ENCODE measurements at regions not wholly inside any gene's neighbourhood (a gene's known extent, or its start where the extent isn't known, plus 50 kb on each side); places are given as distances from the start of the nearest gene placed in this dataset.

GRCh38 chr2:139354518-139354917 lies 574.3 kb upstream of the NXPH2 start:
- Histone ChIP-seq H3K4me2 (ENCODE audit: low read length) (no peak overlapping the region), H3K27me3 (ENCODE audit: low read length) (no peaks in the 10 kb centered on the region), H3K9me3 (ENCODE audit: low read length) (no peaks in the 10 kb centered on the region), H3K9me2 (replicated peaks; ENCODE audit: low read length) (no peaks in the 10 kb centered on the region), H3K4me1 (ENCODE audit: insufficient read depth, low read length) (no peaks in the 10 kb centered on the region), H2AFZ (ENCODE audit: low read length) (no peak overlapping the region), H3F3A (ENCODE audit: low read length, unreplicated experiment) (no peaks in the 10 kb centered on the region), H4K20me1 (ENCODE audit: low read length) (no peaks in the 10 kb centered on the region), H3K36me3 (ENCODE audit: low read depth, low read length) (no peaks in the 10 kb centered on the region), H3K27ac (ENCODE audit: low read length) (no peak overlapping the region), H3K4me3 (ENCODE audit: low read length) (no peak overlapping the region), H3K9ac (ENCODE audit: low read length) (no peak overlapping the region), H3K79me2 (ENCODE audit: low read length) (no peaks in the 10 kb centered on the region)
- ChIA-PET POLR2A (ENCODE audit: unreplicated experiment) (no interaction called here), CTCF (no interaction called here)
- DNase-seq: no peak
- no peak for TF ChIP-seq EZH2phosphoT487 (IDR thresholded peaks at IDR 0.05; ENCODE audit: borderline replicate concordance, low read length)
- no peak for TF ChIP-seq CTCF (conservative IDR thresholded peaks at IDR 0.05; ENCODE audit: low read depth, low read length)
- no peak for TF ChIP-seq EZH2 (IDR thresholded peaks at IDR 0.05; ENCODE audit: low read length, unreplicated experiment)
- intact Hi-C loops (cut with micrococcal nuclease): loop anchor here (10.0 kb wide), 1 partner anchor 320 kb away; no protein-coding TSS in a partner anchor
- BruUV-seq (replicated peaks): no TSS peak
- no peak for ATAC-seq

- Histone ChIP-seq H3K4me2 (ENCODE audit: low read length) (no peak overlapping the region), H3K27me3 (ENCODE audit: low read length) (no peaks in the 10 kb centered on the region), H3K36me3 (ENCODE audit: low read depth, low read length) (no peaks in the 10 kb centered on the region), H3K4me3 (ENCODE audit: low read length) (no peak overlapping the region), H2AFZ (ENCODE audit: low read length) (no peak overlapping the region), H3K9me3 (ENCODE audit: low read length) (no peaks in the 10 kb centered on the region), H4K20me1 (ENCODE audit: low read length) (no peaks in the 10 kb centered on the region), H3K79me2 (ENCODE audit: low read length) (no peaks in the 10 kb centered on the region), H3F3A (ENCODE audit: low read length, unreplicated experiment) (no peaks in the 10 kb centered on the region), H3K27ac (ENCODE audit: low read length) (no peak overlapping the region), H3K9me2 (replicated peaks; ENCODE audit: low read length) (no peaks in the 10 kb centered on the region), H3K4me1 (ENCODE audit: insufficient read depth, low read length) (no peaks in the 10 kb centered on the region), H3K9ac (ENCODE audit: low read length) (no peak overlapping the region)
- ChIA-PET POLR2A (ENCODE audit: unreplicated experiment) (no interaction called here), CTCF (no interaction called here)
- ATAC-seq: no peak
- no peak for DNase-seq
- no TSS peak for BruUV-seq (replicated peaks)
- intact Hi-C loops (cut with micrococcal nuclease): loop anchor here (10.0 kb wide), 1 partner anchor 319 kb away; no protein-coding TSS in a partner anchor
- no peak for TF ChIP-seq EZH2 (IDR thresholded peaks at IDR 0.05; ENCODE audit: low read length, unreplicated experiment)
- no peak for TF ChIP-seq CTCF (conservative IDR thresholded peaks at IDR 0.05; ENCODE audit: low read depth, low read length)
- TF ChIP-seq EZH2phosphoT487 (IDR thresholded peaks at IDR 0.05; ENCODE audit: borderline replicate concordance, low read length): no peak
Measured at GRCh38 chr2:139353874-139354273, 573.7 kb upstream of the NXPH2 start.

GRCh38 chr2:139317259-139317658 lies 537.1 kb upstream of the NXPH2 start:
- H3K36me3 ChIP-seq (ENCODE audit: low read depth, low read length): no peaks in the 10 kb centered on the region
- POLR2A ChIA-PET (ENCODE audit: unreplicated experiment): no interaction called here
- H3K4me2 ChIP-seq (ENCODE audit: low read length): no peak overlapping the region
- H4K20me1 ChIP-seq (ENCODE audit: low read length): no peaks in the 10 kb centered on the region
- intact Hi-C loops (cut with micrococcal nuclease): no loop called here
- H3K79me2 ChIP-seq (ENCODE audit: low read length): no peaks in the 10 kb centered on the region
- TF ChIP-seq EZH2phosphoT487 (IDR thresholded peaks at IDR 0.05; ENCODE audit: borderline replicate concordance, low read length): no peak
- TF ChIP-seq EZH2 (IDR thresholded peaks at IDR 0.05; ENCODE audit: low read length, unreplicated experiment): no peak
- no peak for TF ChIP-seq CTCF (conservative IDR thresholded peaks at IDR 0.05; ENCODE audit: low read depth, low read length)
- DNase-seq: no peak
- CTCF ChIA-PET: no interaction called here
- H3K9ac ChIP-seq (ENCODE audit: low read length): no peak overlapping the region
- ATAC-seq: no peak
- H3K27me3 ChIP-seq (ENCODE audit: low read length): no peaks in the 10 kb centered on the region
- BruUV-seq (replicated peaks): no TSS peak
- H3K4me1 ChIP-seq (ENCODE audit: insufficient read depth, low read length): no peaks in the 10 kb centered on the region
- no peak overlapping the region for H3K27ac ChIP-seq (ENCODE audit: low read length)
- H3F3A ChIP-seq (ENCODE audit: low read length, unreplicated experiment): no peaks in the 10 kb centered on the region
- no peak overlapping the region for H3K4me3 ChIP-seq (ENCODE audit: low read length)
- no peaks in the 10 kb centered on the region for H3K9me3 ChIP-seq (ENCODE audit: low read length)
- H2AFZ ChIP-seq (ENCODE audit: low read length): no peak overlapping the region
- no peaks in the 10 kb centered on the region for H3K9me2 ChIP-seq (replicated peaks; ENCODE audit: low read length)
